IPS-18c (cell line): ENCODE measurements at regions not wholly inside any gene's neighbourhood (a gene's known extent, or its start where the extent isn't known, plus 50 kb on each side); places are given as distances from the start of the nearest gene placed in this dataset.
"Not testable (repeated sequence)": the region's sequence is repeated elsewhere in the genome, so short reads cannot be mapped to it uniquely, and the experiment has no call there.

Experiments
- H3K4me3 ChIP-seq: 2 replicates; pipeline ENCODE4 v1.7.0; 2013; ENCODE audit warnings: low read depth, mild to moderate bottlenecking, low read length, moderate library complexity; ENCODE audit not compliant: insufficient read depth
- H3K9me3 ChIP-seq: one replicate; pipeline ENCODE4 v1.6.1; 2013; ENCODE audit warnings: mild to moderate bottlenecking, low read length, moderate library complexity; ENCODE audit not compliant: control insufficient read depth, insufficient read depth

DNA sequence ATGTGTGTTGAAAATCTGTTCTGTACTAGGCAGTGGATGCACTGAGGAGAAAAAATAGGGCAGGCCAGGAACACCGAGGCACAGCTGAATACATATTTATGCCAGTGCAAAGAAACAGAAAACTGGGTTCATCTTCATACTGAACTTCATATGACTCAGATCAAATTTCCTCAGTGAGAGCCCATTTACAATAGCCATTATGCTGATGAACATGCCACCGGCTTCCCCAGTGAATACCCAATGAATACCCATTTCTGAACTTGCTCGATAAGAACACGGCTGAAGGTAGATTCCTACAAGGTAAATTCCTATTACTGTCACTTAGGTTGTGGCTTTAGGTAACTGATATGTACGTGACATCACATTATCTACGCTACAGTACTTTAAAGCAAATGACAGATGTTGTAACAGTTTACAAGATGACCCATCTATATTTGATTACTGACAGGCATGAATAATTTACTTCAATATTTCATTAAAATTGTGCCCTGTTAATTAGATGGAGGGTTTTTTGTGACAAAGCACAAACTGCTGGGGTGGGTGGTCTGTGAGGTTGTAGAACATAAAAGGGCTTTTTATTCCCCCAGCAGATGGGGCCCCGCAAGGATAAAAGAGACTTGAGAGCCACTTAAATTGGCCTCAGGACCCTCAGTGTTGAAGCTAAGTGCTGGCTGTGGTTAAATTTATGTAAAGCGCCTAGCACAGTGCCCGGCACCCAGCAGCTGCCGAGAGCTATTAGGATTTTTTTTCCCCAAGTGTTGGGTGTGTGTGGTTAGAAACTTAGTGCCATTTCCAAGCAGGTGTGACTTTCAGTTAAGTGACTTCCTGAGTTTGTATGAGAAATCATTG lies 264.5 kb downstream of the CD83 start:
- no peak overlapping the region for H3K4me3 ChIP-seq
- H3K9me3 ChIP-seq = no peaks in the 10 kb centered on the region

- H3K9me3 ChIP-seq = no peaks in the 10 kb centered on the region
- H3K4me3 ChIP-seq = no peak overlapping the region
Observed at GRCh38 chr6:14382678-14383236, 265.2 kb downstream of the CD83 start.

DNA sequence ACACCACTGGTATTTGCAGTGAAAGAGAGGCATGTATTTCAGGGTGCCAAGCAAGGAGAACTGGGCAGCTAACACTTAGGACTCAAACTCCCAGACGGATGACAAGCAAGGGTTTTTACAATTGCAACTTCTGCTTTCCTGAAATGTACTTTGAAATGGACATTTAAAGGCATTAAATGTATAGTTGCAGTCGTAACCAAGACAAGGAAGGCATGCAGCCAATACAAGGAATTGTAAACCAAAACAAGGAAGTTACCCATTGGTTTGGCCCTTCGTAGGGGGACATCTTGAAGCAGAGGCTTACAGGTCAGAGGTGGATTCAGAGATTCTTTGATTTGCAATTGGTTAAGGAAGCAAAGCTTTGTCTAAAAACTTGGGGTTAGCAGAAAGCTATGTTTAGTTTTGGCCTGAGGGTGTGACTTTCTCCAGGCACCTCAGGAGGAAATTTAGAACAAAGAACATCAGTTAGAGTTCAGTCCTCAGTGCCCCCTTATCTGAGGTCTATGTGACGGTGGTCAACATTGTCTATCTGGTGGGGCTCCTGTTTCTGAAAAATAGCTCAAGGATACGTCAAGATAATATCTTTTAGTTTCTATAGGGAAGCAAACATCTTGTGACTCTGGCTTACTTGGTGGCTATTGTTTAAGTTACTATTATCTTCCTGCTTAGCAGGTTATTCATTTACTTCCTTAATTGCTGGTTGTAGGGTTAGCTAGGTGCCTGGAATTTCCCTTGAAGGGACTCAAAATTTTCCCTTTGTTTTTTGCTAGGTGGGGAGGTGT lies 266.0 kb downstream of the CD83 start:
- Histone ChIP-seq H3K9me3 (no peaks in the 10 kb centered on the region), H3K4me3 (no peak overlapping the region)

DNA sequence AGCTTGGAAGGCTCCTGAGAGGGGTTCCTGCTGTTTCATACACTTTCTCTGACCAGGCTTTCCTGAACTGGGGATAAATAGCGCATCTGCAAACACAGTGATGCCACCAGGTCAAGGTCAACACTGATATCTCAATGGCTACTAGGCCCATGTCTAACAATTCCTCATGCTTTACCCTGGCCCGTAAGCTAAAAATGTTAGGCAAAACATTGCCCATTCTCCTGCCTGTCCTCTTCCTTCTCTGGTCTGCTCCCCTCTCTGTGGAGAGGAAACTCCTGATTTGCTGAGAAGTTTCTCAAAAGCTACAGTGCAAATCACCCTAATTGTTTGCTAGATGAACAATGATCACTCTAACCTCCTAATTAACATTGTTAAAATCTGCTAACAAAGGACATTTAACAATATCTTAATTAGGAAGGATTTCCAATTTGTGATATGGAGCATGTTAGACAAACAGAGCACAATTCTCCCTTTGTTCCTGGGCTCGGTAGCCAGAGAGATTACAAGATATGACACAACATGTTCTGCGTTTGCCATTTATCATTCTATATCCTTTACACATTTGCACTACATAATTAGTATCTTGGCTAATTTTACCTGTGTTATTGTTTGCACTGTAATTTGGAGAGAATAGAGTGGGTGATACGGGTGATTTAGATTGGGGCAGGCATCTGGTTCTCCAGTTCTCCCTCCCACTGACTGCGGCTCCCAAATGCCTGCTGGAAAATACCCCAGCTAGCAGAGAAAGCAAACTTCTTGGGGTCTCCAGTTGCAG lies 266.8 kb downstream of the CD83 start:
- Histone ChIP-seq H3K4me3 (no peak overlapping the region), H3K9me3 (no peaks in the 10 kb centered on the region)

- H3K4me3 ChIP-seq = no peak overlapping the region
Observed at GRCh38 chr6:14386263-14386662, 268.7 kb downstream of the CD83 start.

GRCh38 chr6:14386668-14387067 lies 269.1 kb downstream of the CD83 start:
- H3K9me3 ChIP-seq = no peaks in the 10 kb centered on the region
- H3K4me3 ChIP-seq = no peak overlapping the region

More at GRCh38 chr6:14386263-14386662, 268.7 kb downstream of the CD83 start:
- no peaks in the 10 kb centered on the region for H3K9me3 ChIP-seq

DNA sequence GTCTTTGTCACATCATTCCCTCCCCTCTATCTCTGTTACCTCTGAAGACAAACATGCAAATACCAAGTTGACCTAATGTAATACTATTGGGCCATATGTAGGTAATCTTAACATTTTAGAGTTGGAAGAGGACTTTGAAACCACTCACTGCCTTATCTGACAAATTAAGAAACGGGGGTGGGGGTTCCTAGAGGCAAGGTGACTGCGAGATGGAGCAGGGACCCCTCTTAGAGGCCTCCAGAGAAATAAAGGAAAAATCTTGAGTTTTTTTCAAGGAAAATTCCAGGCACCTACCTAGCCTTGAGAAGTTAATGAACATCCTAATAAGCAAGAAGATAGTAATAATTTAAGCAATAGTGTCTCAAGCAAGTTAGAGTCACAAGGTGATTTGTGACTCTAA lies 270.8 kb downstream of the CD83 start:
- Histone ChIP-seq H3K4me3 (no peak overlapping the region), H3K9me3 (no peaks in the 10 kb centered on the region)

- H3K9me3 ChIP-seq, H3K4me3 ChIP-seq: not testable (repeated sequence)
Observed at GRCh38 chr6:14389776-14390175, 272.2 kb downstream of the CD83 start.

DNA sequence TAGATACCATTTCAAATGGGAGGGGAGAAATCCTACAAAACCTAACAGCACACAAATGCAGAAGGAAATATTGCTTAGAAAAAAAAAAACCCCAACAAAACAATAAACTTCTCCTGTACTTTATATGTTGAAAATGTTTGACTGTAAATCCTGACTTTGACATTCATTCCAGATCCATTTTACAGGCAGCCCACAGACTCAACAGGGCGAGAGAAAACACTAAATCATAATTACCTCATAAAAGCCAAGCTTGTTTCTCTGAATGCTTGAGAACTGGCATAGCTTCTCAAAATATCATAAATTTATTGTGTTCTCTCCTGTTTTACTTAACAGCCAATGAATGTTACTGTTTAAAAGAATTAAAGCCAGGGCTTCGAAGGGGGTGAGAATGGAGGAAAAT lies 273.2 kb downstream of the CD83 start:
- no peak overlapping the region for H3K4me3 ChIP-seq
- no peaks in the 10 kb centered on the region for H3K9me3 ChIP-seq

- Histone ChIP-seq H3K9me3 (no peaks in the 10 kb centered on the region), H3K4me3 (no peak overlapping the region)
Observed at GRCh38 chr6:14393910-14394309, 276.3 kb downstream of the CD83 start.

- peaks cover 17% of the 10 kb centered on the region for H3K9me3 ChIP-seq
- no peak overlapping the region for H3K4me3 ChIP-seq
Observed at GRCh38 chr6:14396392-14396791, 278.8 kb downstream of the CD83 start.

DNA sequence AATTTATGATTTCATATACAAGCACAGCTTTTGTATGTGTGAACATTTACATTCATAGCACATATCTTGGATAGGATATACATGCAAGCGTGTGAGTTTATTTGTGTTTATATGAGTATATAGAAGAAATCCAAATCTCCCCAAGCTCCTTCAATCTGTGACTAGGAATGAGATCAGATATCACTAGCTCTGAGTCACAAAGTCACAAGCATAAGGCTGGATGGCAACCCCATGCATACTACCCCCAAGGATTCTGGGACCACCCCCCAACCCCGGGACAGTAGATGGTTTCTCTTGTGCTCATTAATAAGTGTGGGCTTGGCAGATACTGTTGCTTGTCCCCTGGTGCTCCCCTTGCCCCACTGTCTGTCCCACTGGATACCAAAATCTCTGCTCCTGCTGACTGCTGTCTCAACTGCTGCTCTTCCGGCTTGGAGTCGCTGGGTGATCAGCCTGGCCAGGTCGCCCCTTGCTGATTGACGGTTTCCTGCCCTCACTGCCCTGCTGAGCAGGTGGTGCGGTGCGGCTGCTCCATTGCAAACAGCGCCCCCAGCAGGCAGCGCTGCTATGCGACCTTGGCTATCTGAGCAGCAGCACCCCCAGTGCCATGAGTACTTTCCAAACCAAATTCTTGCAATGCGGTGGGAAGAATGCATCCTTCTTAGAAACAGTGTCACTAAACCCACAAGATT lies 279.4 kb downstream of the CD83 start:
- H3K4me3 ChIP-seq = no peak overlapping the region
- H3K9me3 ChIP-seq = peaks cover 17% of the 10 kb centered on the region

DNA sequence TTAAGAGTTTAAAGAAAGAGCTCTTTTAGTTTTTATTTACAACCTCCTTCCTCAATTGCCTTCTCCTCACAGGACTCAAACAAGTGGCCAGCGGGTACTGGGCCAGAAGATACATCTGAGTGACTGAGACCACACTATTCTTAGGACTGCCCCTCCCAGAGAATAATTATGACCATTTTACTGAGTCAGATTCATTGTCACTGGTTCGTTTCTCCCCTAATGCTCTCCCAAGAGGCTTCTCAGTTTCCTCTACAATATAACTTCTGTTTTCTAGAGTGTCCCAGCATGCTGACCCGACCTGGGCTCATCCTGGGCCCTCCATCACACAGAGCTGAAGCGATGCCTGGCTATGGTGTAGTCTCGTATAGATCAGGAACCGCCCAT lies 279.9 kb downstream of the CD83 start:
- Histone ChIP-seq H3K9me3 (peaks cover 17% of the 10 kb centered on the region), H3K4me3 (no peak overlapping the region)

DNA sequence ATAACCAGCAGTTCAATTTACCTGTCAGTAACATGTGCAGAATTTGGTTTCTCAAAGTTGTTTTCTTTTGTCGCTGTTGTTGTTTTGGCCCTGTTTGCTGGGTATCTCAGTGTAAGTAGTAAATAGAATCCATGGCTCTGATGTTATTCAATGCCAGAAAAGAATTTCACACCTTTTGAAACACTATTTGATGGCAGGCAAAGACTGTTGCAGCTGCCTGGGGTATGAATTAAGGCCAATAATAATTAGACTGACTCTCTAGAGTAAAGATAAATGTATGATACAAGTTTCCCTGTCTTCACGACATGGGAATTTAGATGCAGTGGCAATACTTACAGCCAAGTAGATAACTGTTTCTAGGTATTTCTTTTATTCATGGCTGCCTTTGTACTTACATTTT lies 281.4 kb downstream of the CD83 start:
- peaks cover 17% of the 10 kb centered on the region for H3K9me3 ChIP-seq
- no peak overlapping the region for H3K4me3 ChIP-seq

- H3K9me3 ChIP-seq = peaks cover 17% of the 10 kb centered on the region
- no peak overlapping the region for H3K4me3 ChIP-seq
Observed at GRCh38 chr6:14399635-14400034, 282.1 kb downstream of the CD83 start.

DNA sequence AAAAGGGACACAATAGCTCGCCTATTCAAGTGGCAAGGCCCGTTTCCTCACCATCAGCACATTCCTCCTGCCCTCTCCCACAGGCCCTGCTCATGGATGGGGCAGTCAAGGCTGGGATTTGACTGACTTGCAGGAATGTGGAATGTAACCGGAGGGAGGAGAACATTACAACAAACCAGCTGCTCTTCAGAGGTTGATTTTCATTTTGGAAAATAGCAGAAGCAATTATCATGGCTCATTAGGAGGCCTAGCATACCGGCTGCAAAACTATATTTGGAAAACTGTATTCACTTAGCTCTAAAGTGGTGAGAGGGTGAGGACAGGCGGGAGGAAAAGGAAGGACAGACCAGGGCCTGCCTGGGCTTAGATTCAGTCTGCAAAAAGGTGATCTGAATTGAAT lies 283.7 kb downstream of the CD83 start:
- Histone ChIP-seq H3K4me3 (no peak overlapping the region), H3K9me3 (peaks cover 17% of the 10 kb centered on the region)
